ENCODE measurements at regions not wholly inside any gene's neighbourhood (a gene's known extent, or its start where the extent isn't known, plus 50 kb on each side); places are given as distances from the start of the nearest gene placed in this dataset.
A peak's percentile ranks its signal among the peaks of the same experiment; 100 is the strongest.
"Not testable (repeated sequence)": the region's sequence is repeated elsewhere in the genome, so short reads cannot be mapped to it uniquely, and the experiment has no call there.

GRCh38 chr5:83889971-83890745 lies 169.5 kb upstream of the HAPLN1 start:
- peaks cover under 1 to 3% (median 2%) of the 10 kb centered on the region in 3 donors for H3K9me3 Mint-ChIP-seq
- H3K27me3 Mint-ChIP-seq = no peaks in the 10 kb centered on the region
- no peaks in the 10 kb centered on the region for H3K36me3 Mint-ChIP-seq
- H3K4me1 Mint-ChIP-seq = no peaks in the 10 kb centered on the region
- H3K4me3 Mint-ChIP-seq = no peak overlapping the region
- H3K27ac Mint-ChIP-seq = no peak overlapping the region

GRCh38 chr5:83877911-83878706 lies 157.5 kb upstream of the HAPLN1 start:
- H3K4me3 Mint-ChIP-seq = no peak overlapping the region
- H3K4me1 Mint-ChIP-seq = no peaks in the 10 kb centered on the region
- no peaks in the 10 kb centered on the region for H3K9me3 Mint-ChIP-seq

GRCh38 chr5:83871533-83872395 lies 151.1 kb upstream of the HAPLN1 start:
- Mint-ChIP-seq H3K27ac (no peak overlapping the region), H3K4me1 (no peaks in the 10 kb centered on the region), H3K4me3 (no peak overlapping the region), H3K36me3 (no peaks in the 10 kb centered on the region), H3K27me3 (no peaks in the 10 kb centered on the region), H3K9me3 (no peaks in the 10 kb centered on the region)

More at GRCh38 chr5:83877911-83878706, 157.5 kb upstream of the HAPLN1 start:
- H3K27ac Mint-ChIP-seq = no peak overlapping the region
- no peaks in the 10 kb centered on the region for H3K36me3 Mint-ChIP-seq
- H3K27me3 Mint-ChIP-seq = no peaks in the 10 kb centered on the region

DNA sequence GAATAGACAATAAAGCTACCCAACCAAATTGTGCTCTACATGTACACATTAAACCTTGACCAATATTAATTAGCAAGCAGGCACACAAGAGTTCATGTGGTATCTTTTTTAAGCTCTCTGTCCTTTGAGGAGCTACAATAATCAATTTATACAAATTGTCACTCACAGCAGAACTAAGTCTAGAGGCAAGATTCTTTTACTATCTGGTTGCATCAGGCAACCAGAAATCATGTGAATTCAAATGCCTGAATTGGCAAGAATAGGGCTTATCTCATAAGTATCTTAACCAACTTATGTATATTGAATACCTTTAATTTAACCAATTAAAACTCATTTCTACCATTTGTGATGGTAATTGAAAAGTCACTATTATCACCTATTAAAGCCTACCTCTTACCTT lies 145.5 kb upstream of the HAPLN1 start:
- Mint-ChIP-seq H3K4me3 (no peak overlapping the region), H3K27me3 (peaks cover 2% of the 10 kb centered on the region), H3K4me1 (peaks cover 0 to 2% (median 0%) of the 10 kb centered on the region in 3 donors), H3K36me3 (no peaks in the 10 kb centered on the region), H3K27ac (no peak overlapping the region), H3K9me3 (peaks cover 0 to 3% (median 0%) of the 10 kb centered on the region in 3 donors)

DNA sequence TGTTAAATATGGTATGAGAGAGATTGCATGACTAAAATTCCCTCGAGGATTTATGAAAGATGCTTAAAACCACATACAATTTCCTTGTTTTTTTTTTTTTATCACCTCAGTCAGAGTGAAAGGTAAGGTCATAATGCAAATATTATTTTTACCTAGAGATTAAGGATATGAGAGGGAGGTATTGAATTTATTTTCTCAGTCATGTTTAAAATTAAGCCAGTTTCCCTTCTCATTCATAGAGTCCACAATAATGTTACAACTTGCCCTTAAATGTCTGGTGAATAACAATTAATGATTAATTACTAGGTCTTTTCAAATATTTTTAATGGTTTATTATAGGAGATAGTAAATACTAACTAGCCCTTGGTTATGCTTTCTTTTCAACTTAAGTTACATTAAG lies 144.9 kb upstream of the HAPLN1 start:
- peaks cover 0 to 4% (median 0%) of the 10 kb centered on the region in 3 donors for H3K9me3 Mint-ChIP-seq
- H3K27me3 Mint-ChIP-seq = peaks cover 2% of the 10 kb centered on the region
- no peak overlapping the region for H3K27ac Mint-ChIP-seq
- H3K4me3 Mint-ChIP-seq = no peak overlapping the region
- H3K36me3 Mint-ChIP-seq = no peaks in the 10 kb centered on the region
- peaks cover 0 to 3% (median 0%) of the 10 kb centered on the region in 3 donors for H3K4me1 Mint-ChIP-seq

GRCh38 chr5:83864652-83865051 lies 144.0 kb upstream of the HAPLN1 start:
- Mint-ChIP-seq H3K4me3 (no peak overlapping the region), H3K36me3 (no peaks in the 10 kb centered on the region), H3K27ac (no peak overlapping the region), H3K4me1 (peaks cover 0 to 3% (median 0%) of the 10 kb centered on the region in 3 donors), H3K9me3 (peaks cover 0 to 4% (median 0%) of the 10 kb centered on the region in 3 donors), H3K27me3 (peaks cover 2% of the 10 kb centered on the region)

GRCh38 chr5:83857341-83857740 lies 136.7 kb upstream of the HAPLN1 start:
- H3K27ac Mint-ChIP-seq = no peak overlapping the region
- no peak overlapping the region for H3K4me3 Mint-ChIP-seq
- H3K4me1 Mint-ChIP-seq = peaks cover 0 to 3% (median 0%) of the 10 kb centered on the region in 3 donors
- peaks cover 2% of the 10 kb centered on the region for H3K27me3 Mint-ChIP-seq
- peaks cover 0 to 11% (median 0%) of the 10 kb centered on the region in 3 donors for H3K9me3 Mint-ChIP-seq
- H3K36me3 Mint-ChIP-seq = no peaks in the 10 kb centered on the region

DNA sequence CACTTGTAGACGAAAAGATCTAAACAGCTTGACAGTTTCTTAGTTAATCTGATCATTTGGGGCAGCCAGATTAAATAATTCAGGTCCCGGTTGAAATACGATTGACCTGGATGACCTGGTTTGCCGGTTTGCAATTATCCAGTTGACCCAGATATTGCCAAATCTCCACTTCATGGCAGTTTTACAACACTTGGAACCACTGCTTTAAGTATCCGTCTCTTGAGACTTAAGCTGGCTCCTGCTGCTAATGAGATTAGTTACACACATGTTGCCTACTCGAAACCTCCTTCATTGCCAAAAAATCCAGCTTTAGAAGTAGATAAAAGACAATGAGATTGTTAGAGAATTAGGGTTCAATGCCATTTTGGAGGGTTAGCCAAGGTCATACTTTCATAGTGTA lies 136.2 kb upstream of the HAPLN1 start:
- H3K36me3 Mint-ChIP-seq = no peaks in the 10 kb centered on the region
- H3K9me3 Mint-ChIP-seq = peaks cover 0 to 11% (median 0%) of the 10 kb centered on the region in 3 donors
- H3K4me3 Mint-ChIP-seq = no peak overlapping the region
- no peak overlapping the region for H3K27ac Mint-ChIP-seq
- peaks cover 2% of the 10 kb centered on the region for H3K27me3 Mint-ChIP-seq
- H3K4me1 Mint-ChIP-seq = peaks cover 0 to 3% (median 0%) of the 10 kb centered on the region in 3 donors

- not testable (repeated sequence) for H3K36me3 Mint-ChIP-seq, H3K4me1 Mint-ChIP-seq, H3K9me3 Mint-ChIP-seq, H3K27ac Mint-ChIP-seq, H3K4me3 Mint-ChIP-seq, H3K27me3 Mint-ChIP-seq
These were observed 129.8 kb upstream of the HAPLN1 start for GRCh38 chr5:83850412-83850811.

- peaks cover 0 to 3% (median 0%) of the 10 kb centered on the region in 3 donors for H3K4me1 Mint-ChIP-seq
- no peaks in the 10 kb centered on the region for H3K36me3 Mint-ChIP-seq
- H3K9me3 Mint-ChIP-seq = peaks cover 0 to 2% (median 0%) of the 10 kb centered on the region in 3 donors
- no peak overlapping the region for H3K27ac Mint-ChIP-seq
- H3K4me3 Mint-ChIP-seq = no peak overlapping the region
- H3K27me3 Mint-ChIP-seq = no peaks in the 10 kb centered on the region
These were observed 128.3 kb upstream of the HAPLN1 start for GRCh38 chr5:83848941-83849340.

DNA sequence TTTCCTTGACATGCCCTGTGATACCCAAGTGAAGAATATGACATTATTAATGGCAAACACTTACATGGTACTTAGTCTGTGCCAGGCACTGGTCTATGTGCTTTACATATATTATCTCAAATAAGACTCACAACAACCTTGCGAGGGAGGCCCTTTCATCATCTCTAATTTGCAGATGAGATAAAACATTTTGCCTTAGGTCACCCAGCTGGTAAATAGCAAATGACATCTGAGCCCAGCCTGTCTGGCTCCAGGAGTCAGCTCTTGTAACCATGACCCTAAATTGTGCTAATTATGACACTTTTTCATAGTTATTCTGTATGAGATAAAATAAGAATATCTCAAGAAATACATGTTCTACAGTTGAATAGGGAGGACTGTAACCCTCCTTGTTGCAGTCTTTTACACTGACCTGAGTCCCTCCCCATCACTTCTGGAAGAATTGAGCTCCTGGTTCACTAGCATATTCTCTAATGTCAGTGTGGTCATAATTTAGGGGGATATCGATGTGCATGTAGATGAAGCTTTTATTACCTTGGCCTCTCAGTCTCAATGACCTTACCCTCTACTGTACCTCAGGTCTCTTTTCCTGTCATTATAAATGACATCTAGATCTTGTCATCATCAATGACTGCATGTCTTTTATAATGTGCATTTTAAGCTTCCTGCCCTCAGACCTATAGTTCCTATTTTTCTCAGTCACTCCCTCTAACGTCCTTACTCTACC lies 126.1 kb upstream of the HAPLN1 start:
- no peak overlapping the region for H3K4me3 Mint-ChIP-seq
- peaks cover 0 to 3% (median 0%) of the 10 kb centered on the region in 3 donors for H3K4me1 Mint-ChIP-seq
- H3K27me3 Mint-ChIP-seq = no peaks in the 10 kb centered on the region

GRCh38 chr5:83844449-83845068 lies 123.9 kb upstream of the HAPLN1 start:
- H3K27ac Mint-ChIP-seq = no peak overlapping the region
- peaks cover 0 to 2% (median 0%) of the 10 kb centered on the region in 3 donors for H3K9me3 Mint-ChIP-seq
- H3K27me3 Mint-ChIP-seq = no peaks in the 10 kb centered on the region
- H3K36me3 Mint-ChIP-seq = no peaks in the 10 kb centered on the region
- H3K4me3 Mint-ChIP-seq = peak overlapping the region in 1 of 4 donors; percentile 44
- H3K4me1 Mint-ChIP-seq = peaks cover 0 to 3% (median 0%) of the 10 kb centered on the region in 3 donors

More for the DNA sequence above, 126.1 kb upstream of the HAPLN1 start:
- H3K36me3 Mint-ChIP-seq = no peaks in the 10 kb centered on the region
- H3K9me3 Mint-ChIP-seq = peaks cover 0 to 2% (median 0%) of the 10 kb centered on the region in 3 donors
- no peak overlapping the region for H3K27ac Mint-ChIP-seq

DNA sequence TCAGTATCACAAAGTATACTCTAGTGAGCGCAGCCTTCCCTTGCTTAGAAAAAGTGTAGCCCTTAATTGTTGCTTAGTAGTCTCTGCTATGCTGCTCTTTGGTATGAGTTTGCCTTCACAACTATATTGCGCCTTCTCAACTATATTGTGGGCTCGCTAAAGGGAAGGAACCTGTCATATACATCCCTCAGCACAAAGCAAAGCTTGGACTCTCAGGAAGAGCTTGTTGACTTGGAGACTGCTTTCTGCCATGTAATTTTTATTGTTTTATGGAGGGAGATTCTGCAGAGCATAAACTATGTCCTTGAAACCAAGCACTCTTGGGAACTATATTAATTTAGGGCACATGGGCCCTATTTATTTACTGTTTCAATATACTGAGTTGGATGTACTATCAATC lies 119.1 kb upstream of the HAPLN1 start:
- H3K36me3 Mint-ChIP-seq = no peaks in the 10 kb centered on the region
- peaks cover 0 to 2% (median 2%) of the 10 kb centered on the region in 3 donors for H3K9me3 Mint-ChIP-seq
- H3K27ac Mint-ChIP-seq = no peak overlapping the region
- H3K4me1 Mint-ChIP-seq = peaks cover 0 to under 1% (median 0%) of the 10 kb centered on the region in 3 donors
- H3K4me3 Mint-ChIP-seq = no peak overlapping the region
- no peaks in the 10 kb centered on the region for H3K27me3 Mint-ChIP-seq

DNA sequence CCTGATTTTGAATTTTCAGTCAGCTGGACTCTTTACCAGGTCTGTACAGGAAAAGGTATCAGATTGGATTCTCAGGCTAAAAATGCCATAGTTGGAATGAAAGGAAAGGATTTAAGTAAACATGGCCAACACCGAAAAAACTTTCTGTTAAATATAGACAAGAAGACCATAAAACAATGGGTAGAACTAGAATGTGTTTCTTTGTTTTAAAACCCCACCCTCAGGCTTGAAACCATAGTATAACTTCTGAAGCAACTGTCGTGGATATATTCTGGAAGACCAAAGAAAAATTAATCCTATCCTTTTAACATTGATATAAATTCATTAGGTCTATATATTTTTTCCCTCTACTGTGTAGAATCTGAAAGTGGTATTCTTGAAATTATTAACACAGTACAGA lies 118.6 kb upstream of the HAPLN1 start:
- no peak overlapping the region for H3K27ac Mint-ChIP-seq
- H3K27me3 Mint-ChIP-seq = no peaks in the 10 kb centered on the region
- no peaks in the 10 kb centered on the region for H3K36me3 Mint-ChIP-seq
- no peak overlapping the region for H3K4me3 Mint-ChIP-seq
- H3K4me1 Mint-ChIP-seq = no peaks in the 10 kb centered on the region
- peaks cover 0 to 2% (median 2%) of the 10 kb centered on the region in 3 donors for H3K9me3 Mint-ChIP-seq

Data from IgD-negative memory B cell (primary cell).